Immature natural killer cell (primary cell): ENCODE measurements at regions not wholly inside any gene's neighbourhood (a gene's known extent, or its start where the extent isn't known, plus 50 kb on each side); places are given as distances from the start of the nearest gene placed in this dataset.
A peak's percentile ranks its signal among the peaks of the same experiment; 100 is the strongest.

ENCODE experiments used
- DNase-seq, 3 donors: peaks; one replicate each; pipeline ENCODE4 v3.0.0; 2022; ENCODE audit warnings: mixed read lengths in 1 of 3
- H3K27ac Mint-ChIP-seq, 6 donors: one replicate each; pipeline ENCODE4 v1.8.0; 2020; ENCODE audit warnings: mixed read lengths in 6 of 6, mild to moderate bottlenecking in 5 of 6, inconsistent platforms in 4 of 6, moderate library complexity in 3 of 6
- H3K27me3 Mint-ChIP-seq, 3 donors: one replicate each; pipeline ENCODE4 v1.8.0; 2020 to 2021; ENCODE audit warnings: low read depth in 3 of 3, mild to moderate bottlenecking in 3 of 3, mixed read lengths in 3 of 3, moderate library complexity in 3 of 3, inconsistent platforms in 1 of 3
- H3K36me3 Mint-ChIP-seq, 3 donors: one replicate each; pipeline ENCODE4 v1.8.0; 2020; ENCODE audit warnings: mixed read lengths in 3 of 3, inconsistent platforms in 2 of 3, mild to moderate bottlenecking in 2 of 3
- H3K4me1 Mint-ChIP-seq, 2 donors: one replicate each; pipeline ENCODE4 v1.8.0; 2020; ENCODE audit warnings: inconsistent platforms in 2 of 2, mild to moderate bottlenecking in 2 of 2, mixed read lengths in 2 of 2, moderate library complexity in 1 of 2
- H3K4me3 Mint-ChIP-seq, 5 donors: one replicate each; pipeline ENCODE4 v1.8.0; 2020; ENCODE audit warnings: mild to moderate bottlenecking in 5 of 5, mixed read lengths in 5 of 5, inconsistent platforms in 3 of 5, moderate library complexity in 3 of 5
- H3K9me3 Mint-ChIP-seq, 6 donors: one replicate each; pipeline ENCODE4 v1.8.0; 2020; ENCODE audit warnings: mild to moderate bottlenecking in 6 of 6, mixed read lengths in 6 of 6, inconsistent platforms in 4 of 6, moderate library complexity in 3 of 6

DNA sequence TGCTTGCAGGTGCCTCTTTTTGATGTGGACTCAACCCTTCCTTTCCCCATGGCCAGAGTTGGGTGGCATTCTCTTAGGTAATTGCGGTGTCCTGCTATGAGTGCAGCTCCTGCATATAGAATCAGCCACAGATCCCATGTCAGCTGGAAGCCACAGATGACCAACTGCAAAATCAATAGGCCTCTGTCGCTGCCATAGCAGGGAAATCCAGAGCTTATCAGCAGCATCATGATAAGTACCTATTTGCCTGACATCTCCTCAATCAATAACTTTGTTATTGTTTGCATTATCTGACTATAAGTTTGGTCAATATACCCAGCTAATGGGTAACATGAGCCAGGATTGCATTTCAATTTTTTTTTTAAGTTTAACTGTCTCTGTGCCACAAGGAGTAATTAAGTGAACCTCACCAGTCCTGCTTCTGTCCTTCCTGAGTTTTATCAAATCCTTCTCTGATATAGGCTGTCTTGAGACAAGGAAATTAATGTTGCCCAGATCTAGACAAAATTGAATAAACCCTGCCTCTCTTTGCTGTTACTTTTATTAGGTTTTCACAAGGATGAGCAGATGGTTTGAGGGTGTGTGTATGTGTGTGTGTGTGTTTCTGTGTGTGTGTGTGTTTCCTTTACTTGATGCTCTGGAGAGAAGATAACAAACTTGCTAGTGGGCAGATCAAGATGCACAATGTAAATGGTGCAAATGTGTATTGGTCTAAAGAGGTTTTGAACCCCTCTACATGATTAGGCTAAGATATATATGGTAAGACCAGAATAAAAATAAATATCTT, 59.6 kb upstream of the CREB1 start:
- Mint-ChIP-seq H3K4me1 (peaks cover 30 to 42% of the 10 kb centered on the region in 2 donors), H3K27me3 (peaks cover 0 to 13% (median 2%) of the 10 kb centered on the region in 3 donors), H3K4me3 (no peak overlapping the region), H3K36me3 (no peaks in the 10 kb centered on the region), H3K9me3 (no peaks in the 10 kb centered on the region), H3K27ac (no peak overlapping the region)
- DNase-seq: no peak

DNA sequence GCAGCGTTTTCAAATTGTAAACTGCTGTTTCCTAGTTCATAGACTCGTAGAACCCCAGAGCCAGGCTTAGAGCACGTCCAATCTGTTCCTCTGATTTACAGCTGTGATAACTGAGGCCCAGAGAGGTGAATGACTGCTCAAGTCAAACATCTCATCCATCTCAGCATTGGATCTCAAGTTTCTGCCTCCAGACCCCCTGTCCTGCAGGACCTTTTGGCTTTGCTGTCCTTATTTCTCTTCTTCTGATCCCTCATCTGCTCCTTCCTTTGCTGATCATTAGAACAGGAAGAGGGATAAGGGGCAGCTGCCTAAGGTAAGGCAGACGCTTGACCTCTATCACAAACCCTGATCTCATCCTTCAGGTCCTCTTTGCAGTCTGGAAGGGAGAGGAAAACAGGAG, 58.5 kb upstream of the CREB1 start:
- Mint-ChIP-seq H3K27me3 (peaks cover 2 to 15% (median 2%) of the 10 kb centered on the region in 3 donors), H3K4me1 (peaks cover 32 to 43% of the 10 kb centered on the region in 2 donors), H3K4me3 (no peak overlapping the region), H3K27ac (no peak overlapping the region), H3K9me3 (no peaks in the 10 kb centered on the region), H3K36me3 (no peaks in the 10 kb centered on the region)
- DNase-seq: no peak

DNA sequence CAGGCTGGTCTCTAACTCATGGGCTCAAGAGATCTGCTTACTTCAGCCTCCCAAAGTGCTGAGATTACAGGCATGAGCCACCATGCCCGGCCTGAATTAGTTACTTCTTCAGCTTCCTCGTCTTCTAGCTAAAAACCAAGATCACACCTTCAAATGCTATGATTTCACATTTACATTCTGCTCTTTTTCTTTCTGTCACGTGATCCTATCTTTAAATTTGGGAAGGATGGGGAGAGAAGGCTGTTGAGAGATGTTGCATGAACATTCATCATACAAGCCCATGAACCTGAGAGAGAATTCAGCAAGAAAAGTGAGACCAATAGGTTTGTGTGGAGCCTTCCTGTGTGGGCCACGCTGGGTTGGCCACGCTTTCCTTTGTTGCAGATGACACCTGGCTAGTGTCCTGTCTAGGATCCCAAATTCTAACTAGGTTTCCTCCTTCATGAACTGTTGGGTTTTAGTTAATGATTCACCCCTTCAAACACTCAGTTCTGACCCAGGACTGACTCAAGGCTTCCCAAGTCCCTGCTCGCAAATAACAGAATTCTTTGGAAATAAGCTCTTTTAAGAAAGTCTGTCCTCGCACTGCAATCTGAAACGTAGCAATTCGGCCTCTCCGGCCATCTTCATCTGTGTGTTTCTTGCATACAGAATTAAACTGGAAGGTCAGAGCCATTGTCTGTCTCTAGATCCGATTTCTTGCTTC, 57.3 kb upstream of the CREB1 start:
- Mint-ChIP-seq H3K9me3 (no peaks in the 10 kb centered on the region), H3K27ac (no peak overlapping the region), H3K4me1 (peaks cover 25 to 31% of the 10 kb centered on the region in 2 donors), H3K4me3 (no peak overlapping the region), H3K36me3 (no peaks in the 10 kb centered on the region), H3K27me3 (peaks cover 2 to 13% (median 2%) of the 10 kb centered on the region in 3 donors)
- DNase-seq: no peak

DNA sequence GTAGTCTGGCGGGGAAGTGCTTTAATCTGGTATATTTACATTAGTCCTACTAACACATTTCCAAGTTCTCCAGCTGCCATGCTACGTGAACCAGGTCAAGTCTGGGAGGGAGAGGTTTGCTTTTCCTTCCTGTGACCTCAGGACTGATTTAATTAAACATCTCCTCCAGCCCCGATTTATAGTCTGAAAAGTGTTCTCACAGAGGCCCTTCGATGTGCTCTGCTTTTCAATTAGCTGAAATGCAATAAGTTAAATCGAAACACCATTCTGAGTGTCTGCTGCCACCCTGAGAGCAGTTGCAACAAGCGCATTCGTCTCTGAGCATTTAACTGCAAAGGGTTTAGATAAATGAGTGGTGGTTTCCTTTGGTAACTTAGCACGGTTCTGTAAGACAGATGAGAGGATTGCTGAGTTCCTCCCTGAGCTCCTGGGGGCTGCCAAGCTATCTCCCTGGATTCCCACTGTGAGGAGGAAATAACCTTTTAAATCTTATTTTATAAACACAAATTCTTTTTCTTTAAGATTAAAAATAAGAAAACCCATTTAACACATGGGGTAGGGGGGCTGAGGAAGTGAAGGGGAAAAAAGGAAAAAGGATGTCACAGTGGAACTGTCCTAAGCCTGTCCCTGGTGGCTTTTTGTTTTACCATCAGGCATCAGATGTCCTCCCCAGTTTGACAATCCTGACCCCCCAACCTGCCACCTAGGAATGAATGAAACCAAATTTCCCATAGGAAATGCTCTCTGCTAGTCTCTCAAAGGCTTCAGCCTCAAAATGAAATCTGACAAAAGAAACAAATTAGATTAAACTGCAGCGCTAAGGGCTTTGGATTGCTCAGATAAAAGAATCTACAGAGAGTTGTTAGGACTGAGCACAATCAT, 56.5 kb upstream of the CREB1 start:
- Mint-ChIP-seq H3K27me3 (peaks cover 2 to 9% (median 2%) of the 10 kb centered on the region in 3 donors), H3K4me3 (no peak overlapping the region), H3K4me1 (peaks cover 17 to 23% of the 10 kb centered on the region in 2 donors), H3K9me3 (no peaks in the 10 kb centered on the region), H3K27ac (no peak overlapping the region), H3K36me3 (no peaks in the 10 kb centered on the region)
- DNase-seq: peak; percentile 7 to 35 (median 34)

DNA sequence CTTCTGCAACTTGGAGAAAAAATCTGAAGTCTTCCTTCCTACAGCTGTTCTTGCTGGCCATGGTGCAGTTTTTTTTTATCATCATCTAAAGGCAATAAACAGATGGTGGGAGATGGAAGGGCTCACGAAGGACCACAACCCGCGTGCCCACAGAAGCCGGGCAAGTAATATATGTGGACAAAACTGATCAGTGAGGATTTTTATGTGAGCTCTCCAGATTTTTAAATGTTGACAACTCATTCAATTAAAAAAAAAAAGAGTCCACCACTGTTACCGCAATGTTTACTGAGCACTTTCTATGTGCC, 55.9 kb upstream of the CREB1 start:
- no peak overlapping the region for H3K27ac Mint-ChIP-seq
- peaks cover 13 to 20% of the 10 kb centered on the region in 2 donors for H3K4me1 Mint-ChIP-seq
- no peaks in the 10 kb centered on the region for H3K9me3 Mint-ChIP-seq
- H3K36me3 Mint-ChIP-seq: no peaks in the 10 kb centered on the region
- H3K4me3 Mint-ChIP-seq: no peak overlapping the region
- peaks cover 2 to 4% (median 2%) of the 10 kb centered on the region in 3 donors for H3K27me3 Mint-ChIP-seq
- no peak for DNase-seq

DNA sequence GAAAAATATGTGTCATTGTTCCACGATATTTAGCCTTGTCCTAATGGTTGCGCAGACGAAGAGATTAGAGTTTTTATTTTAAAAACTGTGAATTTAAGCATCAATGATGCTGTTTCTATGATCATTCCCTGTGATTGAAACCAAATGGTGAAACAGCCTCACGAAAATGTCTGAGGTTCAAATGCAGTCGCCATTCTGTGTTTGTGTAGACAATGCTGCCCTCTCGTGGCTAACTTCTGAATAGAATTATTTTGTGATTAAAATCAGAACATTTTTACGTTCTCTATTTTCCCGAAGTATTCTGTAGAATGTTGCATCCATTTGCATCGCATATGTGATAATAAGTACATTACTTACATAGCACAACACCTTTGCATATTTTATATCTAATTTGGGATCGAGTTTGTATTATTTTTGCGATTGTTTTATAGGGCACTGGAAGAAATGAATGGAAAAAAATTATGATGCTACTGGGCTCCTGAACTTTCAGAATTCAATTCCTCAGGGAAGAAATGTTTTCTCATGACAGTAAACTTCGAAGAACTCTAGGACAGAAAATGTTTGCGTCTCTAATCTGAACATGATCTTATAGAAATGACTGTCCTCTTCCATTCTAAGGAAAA, 54.8 kb upstream of the CREB1 start:
- H3K4me1 Mint-ChIP-seq: peaks cover 13 to 20% of the 10 kb centered on the region in 2 donors

DNA sequence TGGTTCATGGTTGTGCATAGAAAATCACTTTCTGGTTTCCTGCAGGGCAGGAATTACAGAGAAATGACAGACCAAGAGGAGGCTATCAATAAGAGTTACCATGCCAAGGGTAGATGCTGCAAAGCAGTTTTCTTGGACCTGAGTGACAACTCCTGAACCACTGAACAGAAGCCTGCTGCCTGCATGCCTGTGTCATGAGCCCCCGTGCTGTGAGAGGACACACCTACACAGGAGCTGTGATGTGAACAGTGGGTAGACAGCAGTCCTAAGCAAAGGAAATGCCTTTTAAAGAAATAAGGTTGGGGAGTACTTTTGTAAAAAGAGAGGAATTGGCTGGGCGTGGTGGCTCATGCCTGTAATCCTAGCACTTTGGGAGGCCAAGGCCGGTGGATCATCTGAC, 54.2 kb upstream of the CREB1 start:
- DNase-seq: no peak
- Mint-ChIP-seq H3K27me3 (peaks cover 2 to 4% (median 2%) of the 10 kb centered on the region in 3 donors), H3K36me3 (no peaks in the 10 kb centered on the region), H3K27ac (no peak overlapping the region), H3K4me1 (peaks cover 10 to 15% of the 10 kb centered on the region in 2 donors), H3K9me3 (no peaks in the 10 kb centered on the region), H3K4me3 (no peak overlapping the region)

More for the DNA sequence above, 54.8 kb upstream of the CREB1 start:
- DNase-seq: peak; percentile 41 to 60 (median 55)
- Mint-ChIP-seq H3K9me3 (no peaks in the 10 kb centered on the region), H3K27ac (peak overlapping the region in 1 of 6 donors; percentile 53), H3K4me3 (no peak overlapping the region), H3K36me3 (no peaks in the 10 kb centered on the region), H3K27me3 (peaks cover 2 to 4% (median 2%) of the 10 kb centered on the region in 3 donors)

DNA sequence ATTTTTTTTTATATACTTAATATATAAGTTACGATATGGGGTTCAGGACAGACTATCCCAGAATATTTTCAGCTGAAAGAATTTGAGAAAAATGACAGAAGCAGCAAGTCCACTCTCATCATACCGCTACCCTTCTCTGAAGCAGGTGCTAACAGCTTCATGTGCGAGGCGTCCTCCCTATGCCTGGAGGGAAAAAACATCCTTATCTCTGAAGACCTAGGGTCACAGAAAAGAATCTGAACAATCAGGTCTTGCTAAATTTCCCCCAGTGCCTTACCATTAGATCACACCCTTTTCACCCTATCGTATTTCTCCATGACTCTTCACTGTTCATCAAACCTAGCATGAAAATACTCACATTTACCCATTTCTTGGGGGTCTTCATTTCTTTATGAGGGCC, 51.9 kb upstream of the CREB1 start:
- Mint-ChIP-seq H3K4me1 (peaks cover 8 to 11% of the 10 kb centered on the region in 2 donors), H3K4me3 (no peak overlapping the region), H3K9me3 (no peaks in the 10 kb centered on the region), H3K27ac (no peak overlapping the region), H3K27me3 (peaks cover 2% of the 10 kb centered on the region in 3 donors), H3K36me3 (no peaks in the 10 kb centered on the region)
- DNase-seq: no peak

DNA sequence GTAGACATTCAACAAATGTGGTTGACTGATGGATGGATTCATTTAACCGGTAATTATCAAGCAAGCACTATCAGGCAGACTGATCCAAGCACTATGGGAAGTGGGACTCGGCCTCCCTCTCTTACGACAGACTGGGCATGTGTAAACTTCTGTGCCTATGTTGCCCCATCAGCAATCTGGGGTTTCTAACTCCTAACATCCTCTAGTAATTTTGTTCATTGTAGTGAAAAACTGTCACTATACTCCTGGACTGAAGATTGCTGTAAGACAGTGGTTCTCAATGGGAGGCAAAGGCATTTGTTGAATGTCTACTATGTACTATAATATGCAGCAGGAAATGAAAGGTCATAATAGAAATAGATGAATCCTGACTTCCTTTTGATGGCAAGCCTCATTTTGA, 51.2 kb upstream of the CREB1 start:
- no peak for DNase-seq
- no peaks in the 10 kb centered on the region for H3K36me3 Mint-ChIP-seq
- no peak overlapping the region for H3K27ac Mint-ChIP-seq
- peaks cover 5 to 8% of the 10 kb centered on the region in 2 donors for H3K4me1 Mint-ChIP-seq
- no peak overlapping the region for H3K4me3 Mint-ChIP-seq
- H3K27me3 Mint-ChIP-seq: peaks cover 2% of the 10 kb centered on the region in 3 donors
- no peaks in the 10 kb centered on the region for H3K9me3 Mint-ChIP-seq

DNA sequence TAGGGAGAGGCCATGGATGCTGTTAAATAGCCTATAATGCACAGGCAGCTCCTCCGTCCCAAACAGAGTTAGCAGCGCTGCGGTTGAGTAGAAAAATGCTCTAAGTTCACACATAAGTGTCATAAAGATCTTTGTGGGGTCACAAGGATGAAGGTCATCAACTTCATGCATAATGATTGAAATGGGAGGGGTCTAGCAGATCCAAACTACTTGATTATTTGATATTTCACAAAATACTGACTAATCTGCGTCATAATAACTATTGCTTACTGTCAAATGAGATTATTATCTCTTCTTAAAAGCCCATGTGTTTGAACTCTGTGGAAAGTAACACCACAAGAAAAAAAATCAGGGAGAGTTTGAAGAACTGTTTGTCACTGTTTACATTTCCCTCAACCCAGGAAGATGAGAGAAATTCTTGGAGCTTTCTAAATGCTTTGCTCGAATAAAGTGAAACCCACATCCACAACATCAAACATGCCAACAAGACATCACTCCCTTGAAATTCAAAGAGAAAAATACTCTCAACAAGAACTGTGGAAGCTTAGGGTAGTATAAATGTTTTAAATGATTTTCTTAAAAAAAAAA, 50.5 kb upstream of the CREB1 start:
- DNase-seq: no peak
- H3K9me3 Mint-ChIP-seq: no peaks in the 10 kb centered on the region
- peaks cover 0 to 5% (median 4%) of the 10 kb centered on the region in 3 donors for H3K27me3 Mint-ChIP-seq
- no peak overlapping the region for H3K27ac Mint-ChIP-seq
- no peaks in the 10 kb centered on the region for H3K36me3 Mint-ChIP-seq
- H3K4me1 Mint-ChIP-seq: peaks cover 5 to 8% of the 10 kb centered on the region in 2 donors
- H3K4me3 Mint-ChIP-seq: no peak overlapping the region
